HK-2 (cell line): ENCODE measurements at regions not wholly inside any gene's neighbourhood (a gene's known extent, or its start where the extent isn't known, plus 50 kb on each side); places are given as distances from the start of the nearest gene placed in this dataset.

Source experiments
- DNase-seq: peaks from one replicate; pipeline ENCODE4 v3.0.0-alpha.2; 2018; ENCODE audit not compliant: unreplicated experiment

DNA sequence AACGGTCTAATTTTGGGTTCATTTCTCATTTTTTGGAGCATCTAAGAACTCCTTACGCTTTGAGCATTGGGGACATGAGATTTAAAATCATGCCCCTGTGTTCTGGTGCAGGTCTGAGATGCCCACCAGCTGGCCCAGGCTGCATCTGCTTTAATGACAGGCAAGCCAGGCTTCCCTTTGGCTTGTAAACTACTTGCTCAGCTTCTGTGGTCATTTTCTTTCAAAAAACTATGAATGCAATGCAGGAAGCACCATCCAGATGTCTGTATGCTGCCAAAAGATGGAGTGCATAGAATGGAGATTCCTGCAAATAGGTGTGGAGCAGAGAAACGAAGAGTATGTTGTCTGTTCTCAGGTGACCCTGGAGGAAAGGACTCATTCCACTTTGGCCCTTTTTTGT is 399.9 kb upstream of the ADAMTSL1 start:
- DNase-seq, result no peak

DNA sequence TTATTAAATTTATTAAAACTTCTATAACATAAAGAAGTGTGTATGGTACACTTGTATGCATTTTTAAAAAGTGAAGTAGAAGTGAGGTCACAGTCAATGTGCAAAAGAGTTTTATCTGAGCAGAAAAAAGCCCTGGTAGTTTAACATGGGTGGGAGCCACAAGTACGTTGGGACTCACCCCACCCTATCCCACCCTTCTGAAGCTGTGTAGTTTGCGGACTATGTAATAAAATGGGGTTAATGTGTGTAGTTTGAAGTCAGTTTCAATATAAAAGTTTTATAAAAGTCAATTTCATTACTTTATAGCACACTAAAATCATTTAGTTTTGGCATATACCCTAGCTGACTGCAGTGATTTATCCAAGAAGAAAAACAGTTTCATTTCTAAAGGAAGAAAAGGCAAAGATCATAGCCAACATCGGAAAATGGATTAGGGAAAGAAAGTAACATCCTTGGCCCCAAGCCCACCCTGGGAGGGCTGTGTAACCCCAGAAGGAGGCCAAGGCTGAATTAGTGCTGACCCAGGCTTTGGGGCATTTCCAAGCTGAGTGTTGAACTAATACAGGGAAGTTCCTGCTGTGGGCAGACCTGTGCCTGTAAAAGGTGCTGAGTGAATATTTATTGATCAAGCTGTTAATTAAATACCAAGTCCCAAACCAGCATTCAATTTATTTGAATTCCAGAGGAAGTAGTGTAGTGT is 398.6 kb upstream of the ADAMTSL1 start:
- no peak for DNase-seq

DNA sequence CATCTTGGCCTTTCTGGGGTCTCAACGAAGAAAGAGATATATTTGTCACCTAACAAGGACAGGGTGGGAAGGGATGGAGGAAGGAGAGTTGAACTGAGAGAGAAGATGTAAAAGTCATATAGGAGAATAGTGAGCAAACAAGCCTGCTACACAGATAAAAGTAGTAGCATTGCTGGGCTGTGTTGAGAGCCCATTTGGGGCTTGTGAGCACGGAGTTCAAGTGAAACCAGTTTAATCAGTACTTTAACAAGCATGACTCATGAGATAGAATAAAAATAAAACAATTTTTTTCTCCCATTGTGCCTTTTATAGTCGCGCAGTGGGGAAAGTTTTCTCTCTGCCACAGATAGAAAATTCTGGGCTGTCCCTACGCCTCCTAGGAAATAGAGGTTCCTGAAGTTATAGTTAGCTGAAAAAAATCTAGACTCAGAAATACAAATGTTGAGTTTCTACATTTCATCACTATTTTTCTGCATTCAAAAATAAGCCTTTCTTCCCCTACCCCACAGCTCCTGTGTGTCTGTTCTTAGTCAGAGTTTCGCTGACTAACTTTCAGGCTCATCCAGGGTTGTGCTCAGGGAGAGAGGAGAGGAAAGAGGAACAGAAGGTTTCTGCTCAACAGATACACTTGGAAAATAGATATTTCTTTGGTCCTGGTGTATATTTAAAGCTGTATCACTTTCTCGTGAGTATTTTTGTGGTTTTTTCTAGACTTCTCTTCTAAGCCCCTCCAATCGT is 395.8 kb upstream of the ADAMTSL1 start:
- DNase-seq, result no peak

DNA sequence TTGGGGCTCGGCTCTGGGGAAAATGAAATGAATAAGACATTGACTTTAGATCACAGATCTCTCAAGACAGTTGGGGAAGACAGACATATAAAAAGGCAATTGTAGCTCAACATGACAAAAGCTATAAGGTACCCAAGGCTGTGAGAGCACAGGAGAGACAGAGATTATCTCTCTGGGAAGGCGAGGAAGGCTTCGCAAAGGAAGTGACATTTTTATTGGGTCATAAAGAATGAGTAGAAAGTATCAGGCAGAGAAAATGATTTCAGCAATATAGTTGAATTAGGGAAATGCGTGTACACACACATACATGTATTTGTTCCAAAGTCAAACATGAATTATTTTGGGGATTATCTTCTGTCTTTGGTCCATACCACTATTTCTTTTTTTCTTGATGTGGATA is 381.8 kb upstream of the ADAMTSL1 start:
- DNase-seq, result no peak

DNA sequence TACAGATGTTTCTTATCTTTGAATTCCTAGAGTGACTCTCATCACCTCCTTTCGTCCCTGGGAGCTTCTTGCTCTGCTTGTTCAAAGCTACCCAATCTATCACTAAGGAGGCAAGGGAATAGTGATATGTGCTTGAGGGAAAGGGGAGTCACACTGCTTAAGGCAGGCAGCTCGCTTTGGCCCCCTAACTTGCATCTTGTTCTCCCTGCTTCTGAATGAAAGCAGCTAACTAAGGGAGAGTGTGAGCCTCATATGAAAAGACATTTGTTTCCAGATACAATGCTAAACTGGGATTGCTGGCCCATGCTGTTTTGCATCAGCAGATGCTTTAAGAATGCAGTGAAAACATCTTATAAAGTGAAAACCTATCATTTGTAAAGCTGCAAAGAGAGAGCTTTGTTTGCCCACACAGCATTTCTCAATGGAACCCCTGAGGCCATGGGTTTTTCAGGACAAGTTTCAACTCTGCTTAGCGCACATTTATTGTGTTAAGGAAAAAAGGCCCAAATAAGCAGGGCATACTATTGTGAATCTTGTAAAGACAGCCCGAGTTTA is 367.9 kb upstream of the ADAMTSL1 start:
- no peak for DNase-seq

DNA sequence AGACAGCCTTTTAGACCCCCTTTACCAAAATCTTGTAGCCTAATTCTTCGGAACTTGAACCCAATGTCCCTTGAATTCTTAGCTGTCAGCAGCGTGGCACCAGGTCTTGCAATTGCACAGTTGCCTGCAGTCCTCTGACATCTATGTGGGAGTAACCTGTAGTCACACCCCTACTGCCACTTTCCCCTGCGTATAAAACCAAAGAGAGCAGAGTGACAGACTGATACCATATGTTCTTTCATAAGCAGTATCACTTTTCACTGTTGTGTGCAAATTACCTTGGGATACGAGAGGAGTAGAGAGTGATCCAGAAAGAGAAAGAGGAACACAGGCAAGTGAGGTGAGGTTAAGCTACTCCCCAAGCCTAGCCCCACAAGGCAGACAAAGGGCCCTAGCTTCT is 364.3 kb upstream of the ADAMTSL1 start:
- DNase-seq, result no peak

DNA sequence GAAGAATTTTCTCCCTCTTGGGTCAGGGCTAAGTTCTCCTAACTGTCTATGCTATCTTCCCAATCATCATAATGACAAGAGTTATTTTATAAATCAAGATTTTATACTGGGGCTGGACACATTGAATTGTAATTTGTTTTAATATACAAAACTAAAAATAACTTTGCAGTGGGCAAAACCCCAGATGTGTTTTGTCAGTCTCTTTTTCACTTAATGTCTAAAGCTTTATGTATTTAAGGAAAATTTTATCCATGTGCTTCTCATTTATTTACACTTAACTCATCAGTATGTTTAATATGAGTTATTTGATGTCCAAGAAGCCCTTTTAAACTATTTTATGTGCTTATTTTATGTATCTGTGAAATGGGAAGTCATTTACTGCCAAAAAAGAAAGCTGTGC is 362.8 kb upstream of the ADAMTSL1 start:
- no peak for DNase-seq

DNA sequence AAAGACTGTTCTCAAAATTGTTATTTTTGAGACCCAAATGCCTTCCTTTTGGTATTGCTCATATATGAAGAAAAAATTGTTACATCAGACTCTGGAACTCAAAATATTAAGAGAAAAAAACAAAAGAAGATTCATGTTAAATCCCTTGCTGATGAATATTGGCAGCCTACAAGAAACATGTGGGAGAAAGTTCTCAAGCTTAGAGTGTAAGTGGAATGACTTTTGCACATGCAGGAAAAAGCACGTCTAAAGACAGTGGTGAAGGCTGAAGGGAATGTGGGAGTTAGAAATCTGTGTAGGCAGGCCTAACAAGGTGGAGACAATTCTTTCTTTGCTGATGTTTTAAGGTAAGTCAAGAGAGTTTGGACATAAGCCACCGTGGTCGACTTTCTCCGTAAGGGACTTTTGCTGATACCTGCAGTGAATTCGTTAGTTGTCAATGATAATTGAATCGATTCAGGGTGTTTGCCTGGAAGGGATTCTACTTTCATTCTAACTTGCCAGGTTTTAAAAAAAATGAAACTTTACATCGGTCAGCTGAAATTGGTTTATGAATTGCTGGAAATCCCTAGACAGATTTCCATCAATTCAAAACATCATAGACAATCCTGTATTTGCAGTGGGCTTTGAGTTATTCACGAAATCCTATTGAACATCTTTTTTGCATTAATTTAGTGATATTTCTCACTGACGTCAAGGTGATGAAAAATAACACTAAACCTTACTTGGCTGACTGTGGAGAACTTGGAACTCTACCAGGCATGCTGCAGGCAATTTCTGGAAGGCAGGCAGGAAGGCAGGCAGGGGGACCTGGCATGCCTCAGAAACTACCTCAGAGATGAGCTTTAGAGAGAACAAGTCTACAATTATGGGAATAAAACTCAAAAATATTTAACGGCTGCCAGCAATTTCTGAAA is 359.1 kb upstream of the ADAMTSL1 start:
- DNase-seq, result no peak

DNA sequence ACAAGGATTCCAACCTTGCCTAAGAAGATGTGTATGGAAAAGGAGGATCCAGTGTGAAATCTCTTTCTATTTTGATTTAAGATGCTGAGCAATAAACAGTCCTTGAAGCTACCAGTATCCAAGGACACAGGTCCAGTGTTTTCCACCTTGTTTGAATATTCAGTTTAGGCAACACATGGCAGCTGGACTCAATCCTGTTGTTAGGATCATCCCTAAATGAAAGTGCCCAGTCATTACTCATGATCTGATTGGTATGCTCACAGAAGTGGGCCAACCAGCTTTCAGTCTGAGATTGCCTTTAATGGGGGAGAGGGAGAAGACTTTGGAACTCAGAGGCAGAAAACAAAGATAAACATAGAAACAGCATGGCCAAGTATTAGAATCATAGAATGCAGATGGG is 355.7 kb upstream of the ADAMTSL1 start:
- no peak for DNase-seq

DNA sequence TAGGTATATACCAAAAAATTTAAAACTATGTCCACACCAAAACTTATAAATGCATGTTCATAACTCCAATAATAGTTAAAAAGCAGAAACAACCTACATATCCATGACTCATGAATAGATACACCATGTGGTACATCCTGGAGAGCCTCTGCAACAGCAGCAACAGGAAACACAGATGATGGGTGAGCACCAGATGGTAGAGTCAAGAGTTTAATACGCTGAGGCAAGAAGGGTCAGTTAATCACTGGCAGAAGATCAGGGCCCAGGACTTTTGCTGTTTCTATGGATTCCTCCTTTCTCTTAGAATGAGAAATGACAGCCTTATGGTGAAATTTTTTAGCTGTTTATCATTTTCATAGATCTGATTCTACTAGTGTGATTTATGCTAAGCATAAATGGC is 351.8 kb upstream of the ADAMTSL1 start:
- DNase-seq, result no peak

DNA sequence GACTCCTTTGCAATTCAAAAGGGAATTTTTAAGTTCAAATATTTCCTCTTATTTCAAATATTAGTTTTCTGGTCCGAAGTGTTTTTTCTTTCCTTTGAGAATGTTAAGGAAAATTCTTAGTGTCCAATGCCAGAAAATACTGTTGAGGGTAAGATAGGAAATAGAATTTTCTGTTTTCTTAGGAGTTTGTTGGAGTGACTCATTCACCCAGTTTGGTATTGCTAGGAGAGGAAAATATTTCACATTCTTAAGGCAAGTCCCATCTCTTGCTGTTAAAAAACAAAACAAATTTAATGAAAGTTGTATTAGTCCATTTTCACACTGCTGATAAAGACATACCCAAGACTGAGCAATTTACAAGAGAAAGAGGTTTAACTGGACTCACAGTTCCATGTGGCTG is 349.2 kb upstream of the ADAMTSL1 start:
- DNase-seq, result no peak

DNA sequence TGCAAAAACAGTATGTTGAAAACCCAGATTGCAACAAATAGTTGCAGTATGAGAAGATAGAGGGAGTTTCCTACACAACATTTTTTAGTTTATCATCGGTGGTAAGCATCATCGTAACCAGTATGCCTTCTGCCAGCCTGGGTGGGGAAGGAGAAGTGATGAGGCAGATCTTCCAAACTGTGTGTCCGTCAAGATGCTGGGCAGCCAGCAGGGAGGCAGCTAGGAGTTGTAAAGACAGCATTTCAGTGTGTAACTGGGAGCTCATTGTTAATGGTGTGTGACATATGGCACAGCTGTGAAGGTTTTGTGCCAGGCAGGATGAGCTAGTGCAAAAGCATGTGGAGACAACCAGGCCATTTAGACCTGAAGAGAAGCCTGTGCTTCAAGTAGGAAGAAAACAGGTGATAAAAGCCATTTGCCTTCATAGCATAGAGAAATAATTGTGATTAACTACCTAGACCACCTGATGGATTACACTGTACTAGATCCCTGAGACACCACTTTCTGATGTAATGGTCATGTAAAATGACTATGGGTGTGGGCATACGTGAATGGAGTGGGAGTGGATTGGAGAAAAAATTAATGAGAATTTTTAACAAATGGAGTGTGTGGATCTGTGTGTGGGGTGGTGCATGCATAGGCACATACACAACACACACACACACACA is 347.0 kb upstream of the ADAMTSL1 start:
- no peak for DNase-seq

DNA sequence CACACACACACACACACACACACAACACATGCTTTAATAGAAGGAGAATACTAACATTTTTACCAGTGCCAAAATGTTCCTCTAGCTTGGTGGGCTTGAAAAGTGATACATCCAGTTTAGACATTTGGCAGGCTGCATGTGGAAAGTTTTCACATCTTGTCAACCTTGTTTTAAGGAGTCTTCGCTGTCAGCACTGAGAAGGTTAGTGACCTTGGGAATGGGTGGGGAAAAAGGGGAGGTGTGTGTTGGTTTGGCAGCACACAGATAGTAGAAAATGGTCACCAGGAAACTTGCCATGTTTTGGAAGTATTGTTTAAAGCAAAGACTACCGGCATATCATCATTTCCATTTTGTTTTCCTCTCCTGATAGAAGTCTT is 346.5 kb upstream of the ADAMTSL1 start:
- DNase-seq, result no peak

DNA sequence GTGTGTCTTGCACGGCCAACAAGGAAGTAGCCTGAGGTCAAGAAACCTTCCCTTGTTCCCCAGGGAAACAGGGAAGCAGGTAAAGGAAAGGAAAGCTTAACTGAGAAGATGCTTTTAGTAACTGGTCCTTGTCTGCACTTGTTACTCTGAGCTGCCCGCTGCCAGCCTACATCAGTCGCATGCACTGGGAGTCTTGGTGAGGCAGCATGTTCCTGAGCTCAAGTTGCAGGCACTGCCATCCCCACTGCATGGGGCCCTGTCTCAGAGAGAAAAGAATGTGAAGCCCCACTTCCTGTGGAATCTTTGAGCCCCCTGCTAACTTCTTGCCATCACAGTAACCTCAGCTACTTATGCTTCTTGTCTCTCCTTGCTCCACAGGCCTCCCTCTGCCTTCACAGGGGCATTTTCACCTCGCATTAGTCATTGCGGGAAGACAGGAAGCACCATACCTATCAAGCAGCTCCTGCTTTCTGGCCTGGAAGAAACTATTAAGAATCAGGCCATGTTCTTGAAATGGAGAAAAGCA is 344.1 kb upstream of the ADAMTSL1 start:
- no peak for DNase-seq

DNA sequence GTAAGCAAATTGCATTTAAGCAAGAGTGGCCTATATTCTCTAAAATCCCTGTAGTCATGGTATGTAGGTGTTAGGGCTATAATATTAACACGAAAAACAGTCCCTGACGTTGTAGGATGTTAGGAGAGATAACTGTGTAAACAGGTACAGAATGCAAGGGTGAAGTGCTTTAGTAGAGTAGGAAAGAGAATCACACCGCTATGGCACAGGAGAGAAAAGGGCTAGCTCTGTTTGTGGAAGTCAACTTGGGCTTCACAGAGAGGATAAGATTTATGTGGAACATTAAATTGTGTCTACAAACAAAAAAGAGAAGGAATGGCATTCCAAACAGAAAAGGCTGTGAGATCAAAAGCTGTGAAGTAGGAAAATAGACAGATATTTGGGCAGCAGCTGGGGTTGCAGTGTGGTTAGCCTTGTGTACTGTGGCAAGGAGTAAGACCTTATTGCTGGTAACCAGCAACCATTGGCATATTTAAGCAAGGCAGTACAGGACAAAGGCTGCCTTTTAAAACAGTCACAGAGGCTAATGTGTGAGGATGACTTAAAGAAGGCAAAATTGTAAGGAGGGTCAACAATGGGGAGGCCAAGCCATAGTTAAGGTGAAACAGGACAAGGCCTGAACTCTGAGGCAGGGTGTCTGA is 337.5 kb upstream of the ADAMTSL1 start:
- no peak for DNase-seq

DNA sequence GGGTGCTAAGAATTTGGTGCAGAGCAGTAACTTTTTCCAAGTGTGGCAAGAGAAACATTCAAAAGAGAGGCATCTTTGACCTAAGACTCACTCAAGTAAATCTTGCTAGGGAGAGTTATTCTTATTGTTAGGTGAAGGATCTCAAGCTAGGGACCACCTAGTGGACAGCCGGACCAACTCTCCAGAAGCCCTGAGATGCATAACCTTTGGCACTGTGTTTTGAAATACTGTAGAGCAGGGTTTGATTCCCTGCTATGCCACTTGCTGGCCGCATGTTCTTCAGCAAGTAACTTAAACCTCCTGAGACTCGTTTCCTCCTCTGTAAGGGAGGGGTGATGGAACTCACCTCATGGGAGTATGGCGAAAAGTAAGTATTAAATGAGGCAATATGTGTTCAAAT is 336.1 kb upstream of the ADAMTSL1 start:
- DNase-seq, result no peak

DNA sequence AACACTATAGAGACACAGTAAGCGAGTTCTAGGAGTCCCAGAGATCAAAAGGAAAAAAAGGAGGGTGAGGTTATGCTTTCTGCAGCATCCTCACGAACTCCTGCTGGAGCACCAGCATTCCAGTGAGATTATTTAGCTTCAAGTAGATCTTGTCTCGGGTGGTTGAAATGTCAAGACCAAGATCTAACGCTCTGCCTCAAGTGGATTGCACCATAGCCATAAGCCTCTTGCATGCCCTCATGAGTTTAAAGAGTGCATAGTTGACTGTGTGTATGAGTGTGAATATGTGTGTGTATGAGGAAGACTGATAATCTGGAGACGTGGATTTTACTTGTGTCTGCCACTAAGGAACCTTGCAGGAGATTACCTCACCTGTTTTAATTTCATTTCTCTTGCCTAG is 335.3 kb upstream of the ADAMTSL1 start:
- DNase-seq, result no peak

DNA sequence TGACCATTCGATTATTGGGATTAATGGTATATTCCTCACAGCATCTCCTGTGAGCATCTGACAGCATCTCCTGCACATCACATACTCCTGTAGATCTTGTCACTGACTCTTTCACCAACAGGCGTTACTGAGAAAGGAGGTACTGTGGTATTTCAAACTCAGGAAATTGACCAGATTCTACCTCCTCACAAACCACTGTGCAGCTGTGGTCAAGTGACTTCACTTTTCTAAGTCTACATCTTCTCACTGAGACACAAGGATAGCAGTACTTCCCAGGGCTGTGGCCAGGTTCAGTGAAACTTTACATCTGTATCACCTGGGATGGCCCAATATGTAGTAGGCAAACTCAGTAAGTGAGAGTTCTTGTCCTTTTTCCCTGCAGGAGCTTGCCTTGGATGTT is 332.3 kb upstream of the ADAMTSL1 start:
- no peak for DNase-seq

DNA sequence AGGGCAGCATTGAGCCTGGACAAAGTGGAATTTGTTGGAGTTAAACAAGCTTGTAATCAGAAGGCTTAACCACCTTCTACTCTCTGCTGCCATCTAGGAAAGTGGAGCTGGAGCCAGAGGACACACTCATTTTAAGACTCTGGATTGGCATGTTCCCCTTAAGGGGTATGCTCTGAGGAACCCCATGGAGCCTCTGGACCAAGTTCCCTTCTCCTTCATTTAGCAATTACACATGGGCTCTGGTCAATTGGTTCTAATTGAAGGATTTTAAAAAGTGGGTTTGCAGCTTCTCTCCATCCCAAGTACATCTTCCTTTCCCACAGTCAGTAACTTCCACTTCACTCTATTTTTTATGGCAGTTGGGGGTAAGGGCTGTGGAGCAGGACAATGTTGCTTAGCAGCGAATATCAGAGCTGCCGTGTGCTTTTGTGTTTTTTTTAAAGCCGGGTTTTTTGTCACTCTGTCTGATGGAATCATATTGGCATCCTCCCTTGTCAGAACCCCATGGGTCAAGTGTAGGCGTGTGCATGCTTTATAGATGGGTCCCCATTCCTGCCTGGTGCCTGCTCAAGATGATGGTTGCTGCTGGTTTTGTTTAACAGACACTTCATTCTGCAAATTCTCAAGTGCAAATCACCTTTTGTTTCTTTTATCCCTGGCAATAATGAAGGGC is 330.7 kb upstream of the ADAMTSL1 start:
- no peak for DNase-seq

DNA sequence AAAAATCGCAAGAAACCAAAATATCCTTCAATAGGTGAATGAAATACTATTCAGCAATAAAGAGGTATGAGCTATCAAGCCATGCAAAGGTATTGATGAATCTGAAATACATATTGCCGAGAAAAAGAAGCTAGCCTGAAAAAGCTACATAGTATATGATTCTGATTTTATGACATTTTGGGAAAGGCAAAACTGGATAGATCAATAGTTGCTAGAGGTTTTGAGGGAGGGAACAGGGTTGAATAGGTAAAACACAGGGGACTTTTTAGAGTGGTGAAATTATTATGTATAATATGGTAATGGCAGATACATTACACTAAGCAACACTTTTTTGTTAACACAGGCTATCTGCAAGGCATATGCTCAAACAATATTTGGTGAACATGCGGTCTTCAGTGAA is 327.6 kb upstream of the ADAMTSL1 start:
- DNase-seq, result no peak
